Fibroblast of upper back skin (primary cell): ENCODE measurements at regions not wholly inside any gene's neighbourhood (a gene's known extent, or its start where the extent isn't known, plus 50 kb on each side); places are given as distances from the start of the nearest gene placed in this dataset.

ENCODE experiments used
- DNase-seq: peaks from one replicate; pipeline ENCODE4 v3.0.0-alpha.2; 2013

DNA sequence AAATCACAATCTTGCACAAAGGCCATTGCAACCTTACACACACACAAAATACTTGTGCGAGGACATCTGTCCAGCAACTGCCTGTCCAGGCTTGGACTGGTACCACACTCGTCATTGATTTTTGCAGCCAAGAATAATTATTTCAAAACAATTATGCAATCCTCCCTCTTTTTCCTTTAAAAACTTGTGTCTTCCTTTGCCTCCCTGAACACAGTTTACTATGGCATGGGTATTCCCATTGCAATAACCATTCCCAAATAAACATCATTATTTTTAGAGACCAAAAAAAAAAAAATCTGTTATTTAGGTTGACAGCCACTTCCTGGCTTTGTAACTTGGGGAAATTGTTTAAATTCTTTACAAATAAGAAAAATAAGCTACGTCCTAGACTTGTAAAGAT lies 54.0 kb downstream of the C11orf91 start:
- DNase-seq = no peak

DNA sequence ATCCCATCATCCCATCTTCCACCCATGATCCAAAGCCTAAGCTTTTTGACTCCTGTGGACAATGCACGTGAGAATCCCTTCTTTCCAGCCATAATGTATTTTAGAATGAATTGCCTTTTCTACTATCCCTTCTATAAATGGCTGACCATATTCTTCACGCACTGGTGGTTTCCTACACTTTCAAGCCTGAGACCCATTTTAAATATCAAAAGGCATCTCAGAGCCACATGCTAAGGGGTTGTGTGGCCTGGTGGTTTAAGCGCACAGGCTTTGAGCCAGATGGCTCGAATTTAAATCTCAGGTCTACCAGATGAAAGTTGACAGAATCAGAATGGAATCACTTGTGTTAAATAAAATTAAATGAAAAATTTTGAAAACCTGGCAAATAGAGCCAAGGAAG lies 54.5 kb downstream of the C11orf91 start:
- DNase-seq = no peak

- no peak for DNase-seq
Observed at GRCh38 chr11:33645686-33646085, 54.9 kb downstream of the C11orf91 start.

DNA sequence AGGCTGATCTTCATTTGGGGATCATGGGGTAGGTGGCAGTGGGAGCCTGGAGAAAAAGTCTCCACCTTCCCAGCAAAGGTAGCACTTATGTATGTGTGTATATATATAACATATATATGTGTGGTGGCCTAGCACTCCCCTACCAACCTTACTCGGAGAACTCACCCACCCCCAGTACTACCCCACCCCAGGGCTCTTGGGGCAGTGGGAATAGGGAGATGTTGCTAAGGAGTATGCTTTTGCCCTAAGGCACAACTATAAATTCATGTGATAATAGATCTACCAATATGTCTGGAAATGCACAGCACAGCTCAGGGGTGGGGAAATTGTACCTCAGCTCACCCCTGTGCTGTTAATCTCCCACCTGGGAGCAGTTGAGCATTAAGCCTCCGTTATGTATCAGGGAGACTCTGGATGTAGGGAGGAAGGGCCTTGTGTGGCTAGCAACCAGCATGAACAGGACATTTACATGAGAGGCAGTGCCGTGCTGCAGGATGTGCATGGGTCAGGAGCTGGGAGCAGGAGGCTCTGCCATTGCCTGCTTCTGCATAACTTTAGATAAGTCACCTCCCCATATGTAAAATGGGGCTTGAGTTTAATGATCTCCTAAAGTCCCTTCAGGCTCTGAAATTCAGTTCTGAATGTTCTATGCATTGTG lies 57.3 kb downstream of the C11orf91 start:
- DNase-seq = no peak

GRCh38 chr11:33642461-33643166 lies 58.0 kb downstream of the C11orf91 start:
- no peak for DNase-seq

DNA sequence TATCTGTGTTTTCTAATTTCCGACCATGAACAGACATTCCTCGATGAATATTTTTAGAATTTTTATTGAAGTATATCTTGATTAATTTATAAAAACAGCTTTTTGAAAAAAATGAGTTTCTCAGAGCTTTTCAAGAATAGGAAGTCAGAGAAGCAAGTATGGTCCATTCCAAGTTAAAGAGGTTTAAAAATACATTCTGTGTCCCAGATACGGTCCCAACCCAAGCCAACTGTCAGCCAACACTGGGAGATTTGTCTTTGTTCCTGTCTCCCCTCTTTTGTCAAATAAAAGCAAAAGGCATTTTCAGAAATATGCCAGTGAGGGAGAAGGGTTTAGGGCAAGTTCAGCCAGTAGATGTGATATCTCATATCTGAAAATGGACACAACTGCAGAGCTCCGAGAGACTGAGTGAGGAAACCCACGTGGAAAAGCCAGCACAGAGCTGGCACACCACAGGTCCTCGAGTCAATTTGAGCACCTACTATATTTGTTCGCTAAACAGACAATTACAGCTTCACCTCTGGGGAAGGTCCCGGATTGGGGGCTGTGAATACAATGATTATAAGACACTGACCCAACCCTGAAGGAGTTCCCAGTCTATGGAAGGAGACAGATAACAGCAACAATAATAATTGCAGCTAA lies 59.8 kb downstream of the C11orf91 start:
- no peak for DNase-seq

DNA sequence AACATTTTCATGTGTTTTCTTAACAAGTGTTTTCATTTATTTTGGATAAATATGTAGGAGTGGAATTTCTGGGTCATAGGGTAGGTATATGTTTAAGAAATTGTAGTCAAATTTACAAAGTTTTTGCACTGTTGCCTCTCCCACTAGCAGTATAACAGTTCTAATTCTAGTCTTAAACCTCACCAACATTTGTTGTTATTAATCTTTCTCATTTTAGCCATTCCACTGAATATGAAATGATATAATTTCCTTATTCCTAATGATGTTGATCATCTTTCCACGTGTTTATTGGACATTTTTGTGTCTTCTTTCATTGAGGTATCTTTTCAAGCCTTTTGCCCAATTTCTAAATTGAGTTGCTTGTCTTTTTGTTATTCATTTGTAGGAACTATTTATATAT lies 62.0 kb downstream of the C11orf91 start:
- no peak for DNase-seq

GRCh38 chr11:33636104-33636503 lies 64.5 kb downstream of the C11orf91 start:
- peak; percentile 58 for DNase-seq

GRCh38 chr11:33635161-33635560 lies 65.5 kb downstream of the C11orf91 start:
- DNase-seq = peak; percentile 86

- peak; percentile 81 for DNase-seq
Observed at GRCh38 chr11:33634291-33634834, 66.3 kb downstream of the C11orf91 start.

DNA sequence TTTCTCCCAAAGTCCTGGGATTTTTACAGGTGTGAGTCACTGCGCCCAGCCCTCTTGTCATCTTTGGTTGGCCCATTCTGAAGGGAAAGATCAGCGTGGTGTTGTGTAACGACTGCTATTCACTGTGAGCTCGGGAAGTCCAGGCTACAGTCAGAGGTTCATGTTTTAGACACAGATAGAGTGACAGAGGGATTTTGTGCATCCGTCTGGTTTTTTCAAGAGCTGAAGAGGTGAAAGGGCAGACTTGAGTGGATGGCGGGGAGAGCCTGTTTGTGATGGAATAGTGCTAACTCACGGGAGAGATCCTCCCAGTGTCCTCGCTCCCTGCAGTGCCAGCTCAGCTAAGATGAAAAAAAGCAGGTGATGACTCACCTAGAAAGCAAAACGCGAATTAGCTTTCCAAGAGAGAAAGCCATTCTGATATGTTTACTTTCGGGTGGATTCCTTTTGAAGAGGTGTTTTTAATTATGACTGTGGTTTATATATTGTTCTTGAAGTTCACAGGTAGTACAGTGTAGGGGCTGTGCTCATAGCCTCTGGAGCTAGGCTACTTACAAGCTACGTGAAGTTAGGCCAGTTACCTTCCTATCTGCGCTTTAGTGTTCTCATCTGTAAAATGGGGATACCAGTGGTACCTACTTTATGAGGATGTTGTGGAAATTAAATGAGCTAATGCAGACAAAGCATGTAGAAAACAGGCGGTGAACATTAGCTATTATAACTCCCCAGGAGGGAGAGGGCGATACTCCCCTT lies 67.2 kb downstream of the C11orf91 start:
- DNase-seq = peak; percentile 72

DNA sequence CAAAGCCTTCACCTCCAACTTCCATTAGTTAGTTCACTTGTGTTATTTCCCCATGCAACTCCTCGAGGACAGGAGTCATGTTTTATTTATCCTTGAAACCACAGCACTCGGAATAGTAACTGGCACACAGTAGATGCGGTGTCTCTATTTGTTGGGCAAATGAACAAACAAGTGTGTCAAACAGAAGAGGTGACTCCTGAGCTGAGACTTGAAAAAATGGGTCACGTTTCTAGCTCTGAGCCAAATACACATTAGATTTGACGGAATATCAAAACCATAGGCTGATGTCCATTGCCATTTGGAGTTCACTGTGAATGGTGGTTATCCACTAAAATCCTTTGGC lies 68.9 kb downstream of the C11orf91 start:
- no peak for DNase-seq

DNA sequence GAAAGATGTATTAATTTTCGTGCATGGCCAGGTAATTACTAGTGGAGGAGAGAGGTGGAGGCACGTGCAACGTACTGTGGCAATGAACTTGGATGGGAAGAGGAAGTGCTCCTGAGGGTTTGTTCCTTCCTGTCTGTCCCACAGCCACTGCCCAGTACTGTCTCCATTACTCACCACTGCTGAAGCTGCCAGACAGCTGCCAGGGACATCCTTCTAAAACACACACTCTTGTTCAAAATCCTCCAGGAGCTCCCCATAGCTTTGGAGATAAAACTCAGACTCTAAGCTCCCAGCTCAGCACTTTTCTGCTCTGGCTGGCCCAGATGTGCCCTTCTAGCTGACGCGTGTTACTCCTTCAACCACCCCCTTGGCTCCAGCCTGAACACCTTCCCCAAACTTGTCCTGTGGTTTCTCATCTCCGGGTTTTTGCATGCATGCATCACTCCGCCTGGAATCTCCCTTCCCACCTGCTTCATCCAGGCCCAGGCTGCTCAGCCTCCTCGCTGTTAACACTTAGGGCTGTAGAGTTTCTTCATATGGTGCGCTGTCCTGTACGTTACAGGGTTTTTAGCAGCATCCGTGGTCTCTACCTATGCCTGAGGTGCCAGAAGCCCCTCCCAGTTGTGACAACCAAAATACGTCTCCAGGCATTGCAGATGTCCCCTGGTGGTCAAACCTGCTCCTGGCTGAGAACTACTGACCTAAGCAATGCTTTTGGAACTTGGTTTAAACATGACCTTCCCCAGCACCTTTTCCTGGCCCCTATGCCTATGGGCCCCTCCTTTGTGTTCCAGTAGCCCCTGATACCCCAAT lies 69.5 kb downstream of the C11orf91 start:
- no peak for DNase-seq

- DNase-seq = no peak
Observed at GRCh38 chr11:33624083-33624482, 76.5 kb downstream of the C11orf91 start.

DNA sequence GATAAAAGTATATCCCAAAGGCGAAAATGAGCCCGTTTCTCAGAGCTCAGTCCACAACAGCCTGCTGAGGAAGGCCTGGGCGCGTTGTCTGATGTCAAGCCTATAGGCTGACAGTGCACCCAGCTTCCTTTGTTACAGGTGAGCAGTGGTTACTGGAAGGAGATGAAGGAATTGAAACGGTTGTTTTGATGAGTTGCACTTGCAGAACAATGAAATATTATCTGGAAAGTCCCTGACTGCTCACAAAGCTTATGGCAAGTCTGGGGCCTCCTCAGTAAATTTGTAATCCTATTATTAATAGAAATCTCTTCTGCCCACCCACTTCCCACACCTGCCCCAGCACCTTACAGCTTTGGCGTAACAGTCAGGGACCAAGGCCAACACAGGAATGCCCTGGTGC lies 77.8 kb downstream of the C11orf91 start:
- DNase-seq = no peak

- DNase-seq = peak; percentile 84
Observed at GRCh38 chr11:33622186-33622585, 78.4 kb downstream of the C11orf91 start.

GRCh38 chr11:33620423-33621171 lies 80.0 kb downstream of the C11orf91 start:
- DNase-seq = peak; percentile 80

- no peak for DNase-seq
Observed at GRCh38 chr11:33618956-33619355, 81.7 kb downstream of the C11orf91 start.

DNA sequence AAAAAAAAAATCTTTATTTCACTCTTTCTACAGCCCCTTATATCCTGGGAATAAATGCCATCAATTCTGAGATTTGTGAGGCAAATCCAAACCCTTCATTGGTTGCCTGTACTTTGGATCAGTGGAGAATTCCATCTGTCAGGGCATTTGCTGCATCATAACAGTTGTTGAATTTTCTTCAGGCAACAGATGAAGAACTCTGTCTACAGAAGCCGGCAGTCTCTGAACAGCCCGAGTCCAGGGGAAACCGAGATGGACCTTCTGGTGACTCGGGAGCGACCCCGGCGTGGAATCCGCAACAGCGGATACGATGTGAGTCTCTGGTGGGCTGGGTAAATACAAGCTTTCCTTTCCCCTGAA lies 82.3 kb downstream of the C11orf91 start:
- no peak for DNase-seq

DNA sequence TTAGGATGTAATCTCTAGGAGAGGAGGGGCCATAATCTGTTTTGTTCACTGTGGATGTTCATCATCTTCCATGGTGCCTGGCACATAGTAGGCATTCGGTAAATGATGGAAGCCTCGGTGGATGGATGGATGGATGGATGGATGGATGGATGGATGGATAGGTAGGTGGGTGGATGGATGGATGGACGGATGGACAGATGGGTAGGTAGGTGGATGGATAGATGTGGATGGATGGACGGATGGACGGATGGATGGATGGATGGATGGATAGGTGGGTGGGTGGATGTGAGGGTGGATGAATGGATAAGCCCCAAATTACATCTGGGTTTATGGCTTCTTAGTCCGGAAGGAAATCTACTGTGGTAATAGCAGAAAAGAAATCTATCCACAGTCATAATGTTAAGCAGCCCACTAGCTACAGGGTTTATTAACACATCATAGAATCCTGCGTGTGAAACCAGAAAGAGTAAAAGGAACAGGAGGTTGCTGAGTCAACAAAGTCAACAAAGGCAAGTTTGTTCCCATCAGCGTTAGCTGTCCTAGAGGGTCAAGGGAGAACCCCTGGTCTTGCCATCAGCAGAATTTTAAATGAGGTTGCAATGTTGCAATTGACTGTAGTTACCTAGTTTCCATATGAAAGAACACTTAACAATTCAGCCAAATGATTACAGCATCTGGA lies 82.8 kb downstream of the C11orf91 start:
- no peak for DNase-seq

DNA sequence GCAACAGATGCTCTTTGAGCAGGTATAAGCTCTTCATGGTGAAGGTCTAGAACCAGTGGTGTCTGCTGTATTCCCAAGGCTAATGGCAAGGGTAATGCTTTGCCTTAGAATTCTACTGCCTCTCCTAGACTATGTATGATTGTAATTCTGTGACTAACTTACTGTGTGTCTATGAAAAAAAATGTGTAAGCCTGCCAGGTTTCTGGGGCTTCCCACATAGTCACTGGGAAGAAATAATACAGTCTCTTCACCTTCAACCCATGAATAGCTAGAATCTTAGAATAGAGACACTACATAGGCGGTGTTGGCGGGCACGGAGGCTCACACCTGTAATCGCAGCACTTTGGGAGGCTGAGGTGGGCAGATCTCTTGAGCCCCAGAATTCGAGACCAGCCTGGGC lies 84.1 kb downstream of the C11orf91 start:
- peak; percentile 52 for DNase-seq
